Fibroblast of pulmonary artery (primary cell): ENCODE measurements at regions not wholly inside any gene's neighbourhood (a gene's known extent, or its start where the extent isn't known, plus 50 kb on each side); places are given as distances from the start of the nearest gene placed in this dataset.
A peak's percentile ranks its signal among the peaks of the same experiment; 100 is the strongest.

Experiments used
- DNase-seq: peaks from one replicate; pipeline ENCODE4 v3.0.0-alpha.2; 2010; ENCODE audit warnings: low read depth
- H3K4me3 ChIP-seq: replicated peaks from 2 replicates; pipeline ENCODE4 v1.5.1; 2011; ENCODE audit warnings: low read depth, mild to moderate bottlenecking, control low read depth, low read length, moderate library complexity
- CTCF ChIP-seq: IDR thresholded peaks from 2 replicates; pipeline ENCODE4 v1.5.1; 2011; ENCODE audit warnings: mild to moderate bottlenecking, control low read depth, low read length, inconsistent platforms; ENCODE audit errors: missing control alignments

- TF ChIP-seq CTCF: no peak
Measured at GRCh38 chr1:244163861-244164510, 112.9 kb downstream of the ZBTB18 start.

DNA sequence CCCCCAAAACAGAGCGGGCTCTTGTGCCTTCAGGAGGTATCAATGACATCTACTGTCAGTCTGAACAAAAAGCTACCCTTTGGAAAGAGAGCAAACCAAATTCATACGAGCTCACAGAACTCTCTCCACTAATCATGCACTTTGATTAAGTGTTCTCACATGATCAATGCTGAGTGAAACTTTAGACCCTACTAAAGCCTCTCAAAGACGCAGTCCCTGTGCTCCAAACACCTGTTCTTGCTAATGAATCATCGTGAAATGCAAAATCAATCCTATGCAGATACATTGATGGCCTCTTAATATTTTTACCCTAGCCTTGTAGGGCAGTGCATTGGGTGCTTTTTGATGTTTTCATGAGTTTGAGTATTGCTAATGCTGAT, 113.4 kb downstream of the ZBTB18 start:
- no peak overlapping the region for H3K4me3 ChIP-seq
- no peak for TF ChIP-seq CTCF
- no peak for DNase-seq

More at GRCh38 chr1:244163861-244164510, 112.9 kb downstream of the ZBTB18 start:
- peak; percentile 98 for DNase-seq
- H3K4me3 ChIP-seq: no peak overlapping the region

DNA sequence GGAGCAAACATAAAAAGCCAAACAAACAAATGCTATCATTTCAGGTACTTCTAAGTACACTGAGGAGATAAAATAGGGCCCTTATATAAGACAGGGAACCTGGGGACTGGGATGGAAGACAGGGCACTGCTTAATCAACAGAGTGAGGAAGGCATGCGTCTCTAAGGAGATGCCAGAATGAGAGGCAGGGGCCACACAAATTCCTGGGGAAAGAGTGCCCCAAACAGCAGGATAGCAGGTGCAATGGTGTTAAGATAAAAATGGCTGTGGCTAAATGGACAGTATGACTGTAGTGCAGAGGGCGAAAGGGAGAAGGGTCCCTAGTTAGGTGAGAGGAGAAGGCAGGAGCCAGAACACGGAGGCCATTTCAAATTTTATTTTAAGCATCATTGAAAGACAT, 113.9 kb downstream of the ZBTB18 start:
- DNase-seq: no peak
- no peak for TF ChIP-seq CTCF

DNA sequence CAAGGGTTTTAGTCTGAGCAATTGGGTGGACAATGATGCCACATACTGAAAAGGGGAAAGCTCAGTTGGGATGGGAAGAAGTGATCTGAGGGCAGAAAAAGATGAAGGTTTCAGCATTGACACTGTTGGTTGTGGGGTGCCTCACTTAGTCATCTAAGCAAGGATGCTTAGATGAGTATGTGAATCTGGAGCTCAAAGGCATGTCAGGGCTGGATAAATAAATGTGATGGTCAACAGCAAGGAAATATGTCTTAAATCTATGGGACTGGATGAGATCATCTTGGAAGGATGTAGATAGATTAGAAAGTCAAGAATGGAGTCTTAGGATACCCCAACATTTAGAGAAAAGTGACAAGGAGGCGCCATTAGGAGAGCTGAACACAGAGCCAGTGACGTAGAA, 114.6 kb downstream of the ZBTB18 start:
- no peak for TF ChIP-seq CTCF
- DNase-seq: no peak
- no peak overlapping the region for H3K4me3 ChIP-seq

More for the DNA sequence above, 113.9 kb downstream of the ZBTB18 start:
- no peak overlapping the region for H3K4me3 ChIP-seq

GRCh38 chr1:244171241-244171985, 120.3 kb downstream of the ZBTB18 start:
- TF ChIP-seq CTCF: no peak

DNA sequence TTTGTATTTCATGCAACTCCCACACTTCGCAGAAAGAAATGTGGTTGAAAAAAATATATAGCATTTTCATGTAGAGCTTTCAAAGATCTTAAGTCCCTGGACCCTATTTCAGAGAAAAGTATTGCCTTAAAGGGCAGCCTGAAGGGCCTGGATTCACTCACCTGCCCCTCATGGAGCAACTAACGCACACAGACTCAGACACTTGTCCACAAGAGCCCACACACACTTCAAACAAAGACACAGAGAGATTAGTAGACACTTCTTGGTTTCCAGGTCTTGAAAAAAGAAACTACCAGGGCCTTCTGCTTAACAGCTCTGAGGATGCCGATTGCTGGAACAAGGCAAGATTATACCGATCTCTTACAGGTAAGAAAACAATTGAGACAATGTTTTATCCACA, 122.2 kb downstream of the ZBTB18 start:
- no peak for TF ChIP-seq CTCF
- DNase-seq: no peak

More at GRCh38 chr1:244171241-244171985, 120.3 kb downstream of the ZBTB18 start:
- H3K4me3 ChIP-seq: no peak overlapping the region
- no peak for DNase-seq

More for the DNA sequence above, 122.2 kb downstream of the ZBTB18 start:
- H3K4me3 ChIP-seq: no peak overlapping the region
